Erythroblast (primary cell): ENCODE measurements at regions not wholly inside any gene's neighbourhood (a gene's known extent, or its start where the extent isn't known, plus 50 kb on each side); places are given as distances from the start of the nearest gene placed in this dataset.

Experiments
- GATA1 ChIP-seq: IDR thresholded peaks from 2 replicates; pipeline ENCODE4 v1.6.1; 2011; ENCODE audit warnings: low read depth, mild to moderate bottlenecking, control low read depth, low read length, moderate library complexity
- POLR2A ChIP-seq: IDR thresholded peaks from 2 replicates; pipeline ENCODE4 v1.6.1; 2011; ENCODE audit warnings: mild to moderate bottlenecking, low read length

DNA sequence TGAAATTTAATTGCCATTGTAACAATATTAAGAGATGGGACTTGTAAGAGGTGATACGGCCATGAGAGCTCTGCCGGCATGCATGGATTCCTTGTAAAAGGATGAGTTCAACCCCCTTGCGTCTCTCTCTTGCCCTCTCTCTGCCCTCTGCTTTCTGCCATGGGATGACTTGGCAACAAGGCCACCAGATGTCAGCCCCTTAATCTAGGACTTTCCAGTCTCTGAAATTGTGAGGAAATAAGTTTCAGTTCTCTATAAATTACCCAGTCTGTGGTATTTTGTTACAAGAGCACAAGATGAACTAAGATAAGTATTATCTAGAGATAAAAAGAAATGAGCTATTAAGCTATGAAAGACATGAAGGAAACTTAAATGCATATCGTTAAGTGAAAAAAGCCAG is 145.7 kb upstream of the AHR start:
- TF ChIP-seq POLR2A (no peak), GATA1 (no peak)
